ENCODE measurements at regions not wholly inside any gene's neighbourhood (a gene's known extent, or its start where the extent isn't known, plus 50 kb on each side); places are given as distances from the start of the nearest gene placed in this dataset.

- no peak for DNase-seq (ENCODE audit: low read depth)
Observed at GRCh38 chr5:159385536-159385935, 55.2 kb upstream of the IL12B start.

GRCh38 chr5:159386028-159386711, 55.9 kb upstream of the IL12B start:
- no peak for DNase-seq (ENCODE audit: low read depth)

- no peak for DNase-seq (ENCODE audit: low read depth)
Observed at GRCh38 chr5:159392871-159393270, 62.6 kb upstream of the IL12B start.

GRCh38 chr5:159393854-159394274, 63.6 kb upstream of the IL12B start:
- DNase-seq (ENCODE audit: low read depth) = no peak

- no peak for DNase-seq (ENCODE audit: low read depth)
Observed at GRCh38 chr5:159395202-159395601, 64.9 kb upstream of the IL12B start.

- no peak for DNase-seq (ENCODE audit: low read depth)
Observed at GRCh38 chr5:159398936-159399335, 68.6 kb upstream of the IL12B start.

- DNase-seq (ENCODE audit: low read depth) = no peak
Observed at GRCh38 chr5:159400476-159400875, 70.2 kb upstream of the IL12B start.

- DNase-seq (ENCODE audit: low read depth) = peak; percentile 13
Observed at GRCh38 chr5:159402311-159402710, 72.0 kb upstream of the IL12B start.

- DNase-seq (ENCODE audit: low read depth) = no peak
Observed at GRCh38 chr5:159402856-159403255, 72.6 kb upstream of the IL12B start.

GRCh38 chr5:159403906-159404681, 73.8 kb upstream of the IL12B start:
- peak; percentile 6 for DNase-seq (ENCODE audit: low read depth)

- DNase-seq (ENCODE audit: low read depth) = no peak
Observed at GRCh38 chr5:159405611-159406031, 75.3 kb upstream of the IL12B start.

- no peak for DNase-seq (ENCODE audit: low read depth)
Observed at GRCh38 chr5:159406571-159406970, 76.3 kb upstream of the IL12B start.

- DNase-seq (ENCODE audit: low read depth) = no peak
Observed at GRCh38 chr5:159409801-159410200, 79.5 kb upstream of the IL12B start.

GRCh38 chr5:159410480-159410879, 80.2 kb upstream of the IL12B start:
- DNase-seq (ENCODE audit: low read depth) = no peak

GRCh38 chr5:159411115-159411514, 80.8 kb upstream of the IL12B start:
- no peak for DNase-seq (ENCODE audit: low read depth)

GRCh38 chr5:159412284-159413046, 82.2 kb upstream of the IL12B start:
- peak; percentile 52 for DNase-seq (ENCODE audit: low read depth)

- DNase-seq (ENCODE audit: low read depth) = no peak
Observed at GRCh38 chr5:159414021-159414420, 83.7 kb upstream of the IL12B start.

GRCh38 chr5:159415301-159415937, 85.1 kb upstream of the IL12B start:
- no peak for DNase-seq (ENCODE audit: low read depth)

- no peak for DNase-seq (ENCODE audit: low read depth)
Observed at GRCh38 chr5:159416438-159416837, 86.2 kb upstream of the IL12B start.

GRCh38 chr5:159417170-159417569, 86.9 kb upstream of the IL12B start:
- DNase-seq (ENCODE audit: low read depth) = no peak

GRCh38 chr5:159419576-159419975, 89.3 kb upstream of the IL12B start:
- DNase-seq (ENCODE audit: low read depth) = peak; percentile 26

GRCh38 chr5:159420940-159421339, 90.7 kb upstream of the IL12B start:
- no peak for DNase-seq (ENCODE audit: low read depth)

Data from M059J (cell line).